Activated CD8-positive, alpha-beta memory T cell treated with anti-CD3 and anti-CD28 coated beads for 1 hour (primary cell): ENCODE measurements at regions not wholly inside any gene's neighbourhood (a gene's known extent, or its start where the extent isn't known, plus 50 kb on each side); places are given as distances from the start of the nearest gene placed in this dataset.
"Not testable (repeated sequence)": the region's sequence is repeated elsewhere in the genome, so short reads cannot be mapped to it uniquely, and the experiment has no call there.

Source experiments
- DNase-seq, 2 donors: peaks; one replicate each; pipeline ENCODE4 v3.0.0-alpha.2; 2020; ENCODE audit warnings: low read depth in 1 of 2; ENCODE audit errors: extremely low read depth in 1 of 2

DNA sequence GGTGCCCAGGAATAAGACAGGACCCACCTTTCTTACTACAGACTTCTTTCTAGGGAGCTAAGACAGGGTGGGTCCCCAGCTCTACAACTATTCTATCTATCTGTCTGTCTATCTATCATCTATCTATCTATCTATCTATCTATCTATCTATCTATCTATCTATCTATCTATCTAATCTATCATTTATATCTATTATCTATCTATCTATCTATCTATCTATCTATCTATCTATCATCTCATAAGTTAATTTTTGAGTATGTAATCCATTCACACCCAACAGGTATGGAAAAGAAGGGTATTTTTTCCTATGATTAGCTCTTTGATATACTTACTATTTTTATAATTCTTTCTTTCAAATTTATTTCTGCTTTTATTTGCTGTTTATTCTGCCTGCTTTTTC, 55.9 kb downstream of the BAMBI start:
- DNase-seq, result no peak

DNA sequence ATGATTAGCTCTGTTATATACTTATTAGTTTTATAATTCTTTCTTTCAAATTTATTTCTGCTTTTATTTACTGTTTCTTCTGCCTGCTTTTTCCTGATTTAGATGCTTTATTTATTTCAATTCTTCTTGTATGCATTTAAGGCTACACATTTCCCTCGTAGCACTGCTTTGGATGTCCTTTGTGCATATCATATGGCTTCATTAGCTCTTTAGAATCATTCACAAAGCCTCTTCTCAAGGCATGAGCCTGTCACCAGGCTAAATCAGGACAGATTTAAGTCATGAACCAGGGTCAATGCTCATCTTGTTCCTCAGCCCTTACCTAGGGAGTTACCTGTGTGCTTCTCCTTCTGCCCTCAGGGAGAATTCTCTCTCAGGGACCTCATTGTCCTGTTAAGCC, 56.3 kb downstream of the BAMBI start:
- DNase-seq, result no peak

- DNase-seq, result no peak
Observed at GRCh38 chr10:28734938-28735759, 57.8 kb downstream of the BAMBI start.

GRCh38 chr10:28737096-28737495, 59.8 kb downstream of the BAMBI start:
- DNase-seq, result no peak

GRCh38 chr10:28738200-28738599, 60.9 kb downstream of the BAMBI start:
- no peak for DNase-seq

GRCh38 chr10:28743576-28743975, 66.3 kb downstream of the BAMBI start:
- DNase-seq, result no peak

- DNase-seq, result no peak
Observed at GRCh38 chr10:28744069-28744768, 66.9 kb downstream of the BAMBI start.

DNA sequence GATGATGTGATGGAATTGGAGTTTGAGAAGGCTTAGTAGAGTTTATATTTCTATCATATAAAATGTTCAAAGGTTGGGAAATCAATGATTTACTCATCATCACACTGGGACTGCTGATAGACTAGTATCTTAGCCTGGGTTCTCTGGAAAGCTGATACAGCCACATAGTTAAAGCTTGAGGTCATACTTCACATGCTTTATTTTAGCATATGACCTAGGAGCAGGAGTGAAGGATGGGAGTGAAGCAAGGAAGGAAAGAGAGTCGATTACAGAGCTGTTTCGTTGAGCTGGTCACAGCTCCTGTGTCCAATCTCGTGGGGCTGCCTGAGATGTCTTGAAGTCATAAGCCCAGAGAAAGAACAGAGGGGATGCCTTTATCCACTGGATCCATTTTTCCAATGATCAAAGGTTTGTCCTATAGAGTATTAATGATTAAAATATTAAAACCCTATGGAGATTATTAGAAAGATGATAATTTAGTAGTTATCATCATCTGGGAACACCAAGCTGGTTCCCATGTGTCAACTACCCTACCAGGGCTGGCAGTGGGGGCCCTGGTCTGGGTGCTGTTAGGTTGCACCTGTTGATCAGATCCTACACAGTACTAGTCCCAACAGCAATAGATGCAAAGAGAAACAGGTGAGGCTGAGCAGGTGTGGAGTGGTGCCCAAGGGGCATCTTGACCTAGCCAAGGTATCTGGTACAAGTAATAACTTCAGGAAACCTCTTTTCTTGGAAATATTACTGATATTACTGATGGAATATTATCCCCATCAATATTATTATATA, 77.8 kb downstream of the BAMBI start:
- no peak for DNase-seq

DNA sequence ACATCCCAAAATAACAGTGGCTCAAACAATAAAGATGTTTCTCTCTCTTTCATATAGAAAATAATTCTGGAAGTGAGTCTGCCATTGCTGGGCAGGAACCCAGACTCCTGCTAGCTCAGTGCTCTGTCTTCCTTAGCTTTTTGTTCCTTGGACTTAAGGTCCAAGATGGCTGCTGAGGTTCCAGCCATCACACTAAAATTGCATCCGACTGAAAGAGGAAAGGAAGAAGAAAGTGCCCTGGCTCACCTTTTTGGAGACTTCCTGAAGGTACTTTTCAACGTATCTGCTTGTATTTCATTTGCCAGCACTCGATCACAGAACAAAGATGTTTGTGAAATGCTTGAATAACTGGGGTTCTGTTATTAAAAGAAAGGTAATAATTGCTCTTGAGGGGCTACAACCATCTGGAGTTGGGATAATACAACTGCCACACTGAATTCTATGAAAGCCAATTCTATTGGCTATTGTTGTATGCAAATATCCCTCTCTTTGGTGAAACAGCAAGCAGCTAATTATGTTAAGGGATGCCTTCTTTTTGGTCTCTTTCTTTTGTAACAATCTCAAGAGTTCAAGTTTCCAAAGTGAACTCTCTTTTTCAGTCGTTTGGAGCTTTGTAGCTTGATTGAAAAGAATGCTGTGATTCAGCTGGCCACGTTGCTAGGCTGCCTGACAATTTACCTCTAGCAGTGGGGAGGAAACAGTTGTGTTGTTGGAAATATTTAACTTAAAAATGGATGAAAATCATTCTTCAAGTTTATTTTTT, 83.9 kb downstream of the BAMBI start:
- DNase-seq, result no peak

DNA sequence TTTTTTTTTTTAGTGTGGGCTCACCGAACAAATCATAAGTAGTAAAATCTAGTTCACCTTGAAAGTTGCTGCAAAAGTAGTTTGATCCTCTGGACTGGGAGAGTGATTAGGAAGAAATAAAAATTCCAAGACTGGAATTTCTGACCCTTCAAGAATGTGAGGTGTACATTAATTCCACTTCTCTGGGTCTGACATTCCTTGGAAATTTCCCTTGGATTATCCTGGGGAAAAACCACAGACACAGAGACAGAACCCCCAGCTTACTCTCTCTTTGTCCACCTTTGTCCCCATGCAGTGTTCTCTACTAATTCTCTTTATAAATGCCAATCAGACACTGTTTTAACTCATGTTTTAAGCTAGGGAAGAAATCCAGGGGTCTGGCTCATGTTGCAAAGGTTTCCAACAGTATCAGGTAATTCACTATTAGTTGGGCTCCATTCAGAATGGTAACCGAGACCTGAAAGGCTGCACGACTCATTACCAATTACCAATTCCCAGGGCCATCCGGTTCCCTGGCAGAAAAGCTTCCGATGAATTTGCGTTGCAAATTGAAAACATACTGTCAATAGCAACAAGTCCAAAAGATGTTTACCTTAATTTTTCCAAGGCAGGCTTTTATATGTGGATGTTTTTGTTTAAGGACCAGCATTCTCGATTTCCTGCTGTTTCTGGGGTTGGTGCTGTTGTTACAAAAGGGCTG, 86.3 kb downstream of the BAMBI start:
- DNase-seq, result no peak

DNA sequence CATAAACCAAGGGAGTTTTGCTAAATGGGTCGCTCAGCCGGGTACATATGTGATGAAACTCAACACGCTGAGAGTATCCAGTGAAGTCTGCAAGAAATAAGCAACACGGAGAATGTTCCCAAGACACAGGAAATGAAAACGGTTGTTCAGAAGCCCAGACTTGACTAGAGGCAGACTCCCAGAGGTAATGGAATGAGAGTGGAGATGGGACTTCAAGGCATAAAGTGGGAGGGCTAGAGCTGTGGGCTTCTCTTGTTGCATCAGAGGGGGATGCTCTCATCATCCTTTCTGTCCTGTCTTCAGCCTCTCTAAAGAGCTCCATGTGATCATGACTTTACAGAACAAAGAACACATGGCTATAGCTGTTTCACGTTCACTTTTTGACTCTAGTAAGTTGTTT, 88.3 kb downstream of the BAMBI start:
- no peak for DNase-seq

DNA sequence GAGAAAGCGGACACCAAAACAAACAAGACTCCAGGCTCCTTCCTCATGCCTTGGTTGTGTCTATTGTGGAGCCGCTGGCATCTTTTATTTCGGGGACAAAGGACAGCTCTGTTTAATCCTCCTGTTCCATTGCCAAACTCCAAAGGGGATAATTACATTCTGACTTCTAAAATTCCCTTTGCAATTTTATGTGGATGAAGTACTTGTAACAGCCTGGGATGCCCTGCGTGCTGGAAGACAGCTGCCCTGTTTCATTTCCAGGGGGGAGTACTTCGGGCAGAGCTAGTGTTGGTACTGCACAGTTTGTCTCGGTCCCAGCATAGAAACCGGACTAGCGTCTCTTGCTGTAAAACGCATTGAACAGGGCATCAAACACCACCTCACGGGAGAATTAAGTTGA, 90.9 kb downstream of the BAMBI start:
- no peak for DNase-seq

DNA sequence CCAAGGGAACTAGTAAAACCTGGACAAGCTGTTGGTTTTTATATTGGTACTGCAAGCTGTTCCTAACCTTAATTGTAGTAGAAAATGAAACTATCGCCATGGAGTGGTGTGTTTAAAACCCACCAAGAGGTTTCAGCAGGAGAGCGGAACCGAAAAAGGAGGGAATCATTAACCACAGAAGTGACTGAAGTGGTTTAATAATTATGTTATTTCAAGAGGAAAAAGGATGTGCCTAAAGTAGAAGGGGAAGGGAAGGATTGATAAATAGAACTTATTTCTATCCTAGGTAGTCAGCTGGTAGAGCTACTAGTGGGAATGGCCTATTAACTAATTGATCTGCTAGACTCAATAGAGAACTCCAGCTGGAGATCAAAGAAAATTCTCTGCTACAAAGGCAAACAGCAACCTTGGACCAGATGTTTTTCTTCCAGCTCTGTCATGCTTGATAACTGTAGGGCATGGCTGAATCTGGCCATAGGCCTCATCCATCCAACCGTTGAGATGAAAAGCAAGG, 91.8 kb downstream of the BAMBI start:
- no peak for DNase-seq

DNA sequence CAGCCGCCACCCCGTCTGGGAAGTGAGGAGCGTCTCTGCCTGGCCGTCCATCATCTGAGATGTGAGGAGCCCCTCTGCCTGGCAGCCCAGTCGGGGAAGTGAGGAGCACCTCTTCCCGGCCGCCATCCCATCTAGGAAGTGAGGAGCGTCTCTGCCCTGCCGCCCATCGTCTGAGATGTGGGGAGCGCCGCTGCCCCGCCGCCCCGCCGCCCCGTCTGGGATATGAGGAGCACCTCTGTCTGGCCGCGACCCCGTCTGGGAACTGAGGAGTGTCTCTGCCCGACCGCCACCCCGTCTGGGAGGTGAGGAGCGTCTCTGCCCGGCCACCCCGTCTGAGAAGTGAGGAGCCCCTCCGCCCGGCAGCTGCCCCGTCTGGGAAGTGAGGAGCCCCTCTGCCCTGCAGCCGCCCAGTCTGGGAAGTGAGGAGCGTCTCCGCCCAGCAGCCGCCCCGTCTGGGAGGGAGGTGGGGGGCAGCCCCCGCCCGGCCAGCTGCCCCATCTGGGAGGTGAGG, 94.3 kb downstream of the BAMBI start:
- not testable (repeated sequence) for DNase-seq

DNA sequence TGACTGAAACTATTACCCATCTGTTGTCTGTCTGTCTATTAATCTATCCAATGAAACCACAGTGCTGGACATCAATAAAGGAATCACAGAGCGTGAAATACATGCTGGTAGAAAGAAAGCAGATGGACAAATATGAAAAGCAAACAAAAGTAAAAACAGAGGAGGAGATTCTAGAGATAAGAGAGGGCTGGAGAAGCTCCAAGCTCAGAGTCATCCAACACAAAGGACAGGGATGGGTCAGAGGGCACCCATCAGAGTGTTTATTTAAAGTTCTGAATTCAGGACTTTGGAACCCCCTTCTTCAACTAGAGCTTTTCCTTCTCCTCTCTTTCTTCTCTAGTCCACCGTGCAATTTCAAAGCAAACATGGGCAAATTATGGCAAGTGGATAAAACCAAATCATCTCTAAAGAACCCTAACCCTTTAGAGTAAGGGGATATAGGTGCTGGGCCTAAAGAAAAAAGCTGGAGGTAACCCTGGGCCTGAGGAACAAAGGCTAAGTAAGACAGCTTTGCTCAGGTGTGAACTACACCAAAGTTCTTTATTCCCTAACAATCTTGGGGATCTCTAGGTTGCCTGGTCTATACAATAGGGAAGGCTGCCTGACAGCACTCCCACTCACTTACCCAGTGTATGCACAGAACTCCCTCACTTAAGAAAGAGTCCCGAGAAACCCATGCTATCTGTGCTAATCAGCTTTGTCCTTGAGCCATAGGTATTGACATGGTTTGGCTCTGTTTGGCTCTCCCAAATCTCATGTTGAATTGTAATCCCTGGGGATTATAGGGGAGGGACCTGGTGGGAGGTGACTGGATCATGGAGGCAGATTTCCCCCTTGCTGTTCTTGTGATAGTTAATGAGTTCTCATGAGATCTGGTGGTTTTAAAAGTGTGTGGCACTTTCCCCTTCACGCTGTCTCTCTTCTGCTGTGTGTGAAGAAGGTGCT, 97.0 kb downstream of the BAMBI start:
- no peak for DNase-seq

- DNase-seq, result no peak
Observed at GRCh38 chr10:28775773-28776172, 98.5 kb downstream of the BAMBI start.

- DNase-seq, result no peak
Observed at GRCh38 chr10:28776519-28776918, 99.2 kb downstream of the BAMBI start.

DNA sequence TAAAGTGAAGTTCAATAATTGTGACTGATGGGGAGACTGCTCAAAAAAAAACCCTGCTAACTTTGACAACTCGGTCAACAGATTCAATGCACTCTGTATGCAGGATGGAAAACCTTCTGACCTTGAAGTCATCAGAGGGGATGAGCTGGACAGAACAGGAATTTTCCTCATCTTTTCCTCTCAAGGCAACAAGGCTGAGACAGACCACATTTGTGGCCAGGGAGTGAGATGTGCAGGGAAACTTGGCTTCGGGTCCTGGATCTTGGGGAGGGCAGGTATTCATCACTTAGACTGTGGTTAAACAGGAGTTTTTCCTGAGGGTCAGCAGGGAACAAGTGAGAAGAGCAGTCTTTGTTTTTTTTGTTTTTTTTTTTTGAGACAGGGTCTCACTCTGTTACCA, 100.6 kb downstream of the BAMBI start:
- DNase-seq, result no peak

DNA sequence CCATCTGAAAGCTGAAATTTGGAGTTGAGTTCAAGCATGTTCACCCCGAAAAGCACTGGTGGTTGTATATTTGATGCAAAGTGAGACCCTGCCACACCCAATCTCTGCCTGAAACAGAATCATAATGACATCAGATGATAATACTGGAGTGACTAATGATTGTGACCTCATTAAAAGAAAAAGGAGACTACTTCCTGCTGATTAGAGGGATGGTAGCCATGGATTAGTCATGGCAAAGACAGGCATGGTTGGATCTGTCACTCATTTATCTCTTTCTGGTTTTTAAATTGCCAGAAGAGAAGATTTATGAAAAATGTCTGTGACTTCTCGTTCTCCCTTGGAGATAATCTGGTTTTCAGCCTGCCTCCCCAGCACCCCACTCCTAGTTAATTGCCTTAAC, 101.2 kb downstream of the BAMBI start:
- DNase-seq, result no peak
